ENCODE measurements at regions not wholly inside any gene's neighbourhood (a gene's known extent, or its start where the extent isn't known, plus 50 kb on each side); places are given as distances from the start of the nearest gene placed in this dataset.

DNA sequence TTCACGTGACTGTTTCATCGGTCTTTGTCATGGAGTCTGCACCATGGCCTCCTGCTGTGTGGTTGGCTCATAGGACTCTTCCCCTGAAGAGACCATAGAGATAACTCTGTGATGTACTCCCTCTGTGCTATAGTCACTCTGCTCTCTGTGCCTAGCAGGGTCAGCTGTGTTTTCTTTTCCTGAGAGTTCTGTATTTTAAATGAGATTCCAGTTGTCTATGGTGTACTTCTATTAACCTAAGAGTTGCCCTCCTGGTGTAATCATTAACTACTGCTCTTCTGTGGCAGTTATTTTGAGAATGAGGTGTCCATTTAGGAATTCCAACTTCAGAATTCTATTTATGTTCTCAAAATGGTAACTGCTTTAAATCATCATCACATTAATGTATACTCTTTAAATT lies 114.5 kb upstream of the ARPP21 start:
- Histone ChIP-seq H3K36me3 (ENCODE audit: insufficient read depth) (no peaks in the 10 kb centered on the region), H3K4me2 (no peak overlapping the region), H4K20me1 (ENCODE audit: insufficient read depth) (no peaks in the 10 kb centered on the region), H3K27me3 (ENCODE audit: insufficient read depth, low read depth) (no peaks in the 10 kb centered on the region), H3K4me3 (IDR thresholded peaks at IDR 0.05; ENCODE audit: insufficient read depth, low read depth, low read length) (no peak overlapping the region), H3K79me2 (ENCODE audit: insufficient read depth, low read depth) (no peaks in the 10 kb centered on the region), H3K4me1 (ENCODE audit: low read depth, poor library complexity, severe bottlenecking) (peaks cover 16% of the 10 kb centered on the region), H3K9ac (no peak overlapping the region), H2AFZ (ENCODE audit: low read depth) (no peak overlapping the region), H3K27ac (no peak overlapping the region)
- no peak for TF ChIP-seq CTCF (conservative IDR thresholded peaks at IDR 0.05; ENCODE audit: low read depth, low read length)

- H2AFZ ChIP-seq (ENCODE audit: low read depth): no peak overlapping the region
- H3K27ac ChIP-seq: no peak overlapping the region
- no peaks in the 10 kb centered on the region for H3K79me2 ChIP-seq (ENCODE audit: insufficient read depth, low read depth)
- no peak for TF ChIP-seq CTCF (conservative IDR thresholded peaks at IDR 0.05; ENCODE audit: low read depth, low read length)
- H3K4me3 ChIP-seq (IDR thresholded peaks at IDR 0.05; ENCODE audit: insufficient read depth, low read depth, low read length): no peak overlapping the region
- H3K9ac ChIP-seq: no peak overlapping the region
- peaks cover 6% of the 10 kb centered on the region for H3K4me1 ChIP-seq (ENCODE audit: low read depth, poor library complexity, severe bottlenecking)
- H3K36me3 ChIP-seq (ENCODE audit: insufficient read depth): no peaks in the 10 kb centered on the region
- no peaks in the 10 kb centered on the region for H4K20me1 ChIP-seq (ENCODE audit: insufficient read depth)
- no peaks in the 10 kb centered on the region for H3K27me3 ChIP-seq (ENCODE audit: insufficient read depth, low read depth)
- H3K4me2 ChIP-seq: no peak overlapping the region
Measured at GRCh38 chr3:35528728-35529127, 110.6 kb upstream of the ARPP21 start.

- Histone ChIP-seq H2AFZ (ENCODE audit: low read depth) (no peak overlapping the region), H3K4me1 (ENCODE audit: low read depth, poor library complexity, severe bottlenecking) (peaks cover 6% of the 10 kb centered on the region), H3K9ac (no peak overlapping the region), H3K27me3 (ENCODE audit: insufficient read depth, low read depth) (no peaks in the 10 kb centered on the region), H3K36me3 (ENCODE audit: insufficient read depth) (no peaks in the 10 kb centered on the region), H3K4me3 (IDR thresholded peaks at IDR 0.05; ENCODE audit: insufficient read depth, low read depth, low read length) (no peak overlapping the region), H3K4me2 (no peak overlapping the region), H3K27ac (no peak overlapping the region), H3K79me2 (ENCODE audit: insufficient read depth, low read depth) (no peaks in the 10 kb centered on the region), H4K20me1 (ENCODE audit: insufficient read depth) (no peaks in the 10 kb centered on the region)
- TF ChIP-seq CTCF (conservative IDR thresholded peaks at IDR 0.05; ENCODE audit: low read depth, low read length): no peak
Measured at GRCh38 chr3:35529337-35529736, 110.0 kb upstream of the ARPP21 start.

GRCh38 chr3:35537265-35537664 lies 102.1 kb upstream of the ARPP21 start:
- no peak overlapping the region for H3K27ac ChIP-seq

More at GRCh38 chr3:35537265-35537664, 102.1 kb upstream of the ARPP21 start:
- no peaks in the 10 kb centered on the region for H3K27me3 ChIP-seq (ENCODE audit: insufficient read depth, low read depth)
- no peaks in the 10 kb centered on the region for H3K79me2 ChIP-seq (ENCODE audit: insufficient read depth, low read depth)
- no peak overlapping the region for H2AFZ ChIP-seq (ENCODE audit: low read depth)
- H4K20me1 ChIP-seq (ENCODE audit: insufficient read depth): no peaks in the 10 kb centered on the region
- H3K9ac ChIP-seq: no peak overlapping the region
- H3K4me2 ChIP-seq: no peak overlapping the region
- H3K36me3 ChIP-seq (ENCODE audit: insufficient read depth): no peaks in the 10 kb centered on the region
- no peak overlapping the region for H3K4me3 ChIP-seq (IDR thresholded peaks at IDR 0.05; ENCODE audit: insufficient read depth, low read depth, low read length)
- H3K4me1 ChIP-seq (ENCODE audit: low read depth, poor library complexity, severe bottlenecking): no peaks in the 10 kb centered on the region
- TF ChIP-seq CTCF (conservative IDR thresholded peaks at IDR 0.05; ENCODE audit: low read depth, low read length): no peak

Measured in KMS-11 (cell line).